Testis (tissue), 2 donors: ENCODE measurements at regions not wholly inside any gene's neighbourhood (a gene's known extent, or its start where the extent isn't known, plus 50 kb on each side); places are given as distances from the start of the nearest gene placed in this dataset.

Experiments used
- DNase-seq: peaks from one replicate; pipeline ENCODE4 v3.0.0-alpha.2; 2019
- H3K27ac ChIP-seq, 2 donors: fragments of 200-600 bp; sonication (generic); one replicate each; pipeline ENCODE4 v1.5.1; 2019
- H3K27me3 ChIP-seq: fragments of 200-600 bp; sonication (generic); one replicate; pipeline ENCODE4 v1.5.1; 2019
- H3K36me3 ChIP-seq: fragments of 200-600 bp; sonication (generic); one replicate; pipeline ENCODE4 v1.5.1; 2017; ENCODE audit warnings: low read depth; ENCODE audit errors: missing control alignments
- H3K4me1 ChIP-seq: fragments of 200-600 bp; sonication (generic); one replicate; pipeline ENCODE4 v1.5.1; 2019
- H3K4me3 ChIP-seq, 2 donors: fragments of 200-600 bp; sonication (generic); one replicate each; pipeline ENCODE4 v1.5.1; 2017 to 2019
- H3K9me3 ChIP-seq: fragments of 200-600 bp; sonication (generic); one replicate; pipeline ENCODE4 v1.5.1; 2017
- CTCF ChIP-seq, 3 experiments: fragments of 450-650 bp in 2 of 3; fragments of 200-600 bp in 1 of 3; sonication (generic) in 1 of 3; IDR thresholded peaks; one replicate each; pipeline ENCODE4 v1.5.1; 2016 to 2019; ENCODE audit warnings: antibody characterized with exemption in 3 of 3, mild to moderate bottlenecking in 2 of 3, moderate library complexity in 1 of 3
- POLR2A ChIP-seq: fragments of 450-650 bp; IDR thresholded peaks from one replicate; pipeline ENCODE4 v1.6.1; 2017; ENCODE audit warnings: antibody characterized with exemption, mild to moderate bottlenecking, moderate library complexity
- whole genome bisulfite sequencing, 2 donors: methylation state at CpG; one replicate each; pipeline ENCODE4 v1.1.5; 2018; 5-methylcytosine and 5-hydroxymethylcytosine counted together
- intact Hi-C: fragments of 100-400 bp; cut with DNase I; formaldehyde crosslinking; loops from one replicate; pipeline ENCODE4 v1.15.1; 2023; ENCODE audit warnings: low total_unique reads

- Histone ChIP-seq H3K27ac (no peak overlapping the region), H3K4me1 (no peaks in the 10 kb centered on the region), H3K4me3 (no peak overlapping the region), H3K36me3 (no peaks in the 10 kb centered on the region), H3K27me3 (no peaks in the 10 kb centered on the region), H3K9me3 (no peaks in the 10 kb centered on the region)
- intact Hi-C loops = no loop called here
- TF ChIP-seq CTCF (IDR thresholded peaks at IDR 0.05) (no peak), POLR2A (no peak)
- no peak for DNase-seq
- WGBS, 2 donors = 93 to 96% methylated on average over 2 of the region's 2 CpGs
Measured at GRCh38 chr17:71334048-71334751, 786.6 kb upstream of the SOX9 start.

- TF ChIP-seq CTCF (IDR thresholded peaks at IDR 0.05) (no peak), POLR2A (no peak)
- Histone ChIP-seq H3K27me3 (no peaks in the 10 kb centered on the region), H3K27ac (no peak overlapping the region), H3K4me1 (no peaks in the 10 kb centered on the region), H3K36me3 (no peaks in the 10 kb centered on the region), H3K9me3 (no peaks in the 10 kb centered on the region), H3K4me3 (no peak overlapping the region)
- intact Hi-C loops = no loop called here
- no peak for DNase-seq
Measured at GRCh38 chr17:71335212-71335611, 785.6 kb upstream of the SOX9 start.

GRCh38 chr17:71337938-71338337 is 782.9 kb upstream of the SOX9 start:
- TF ChIP-seq POLR2A = no peak
- TF ChIP-seq CTCF (IDR thresholded peaks at IDR 0.05) = no peak
- no peaks in the 10 kb centered on the region for H3K4me1 ChIP-seq
- H3K36me3 ChIP-seq = no peaks in the 10 kb centered on the region
- no peaks in the 10 kb centered on the region for H3K27me3 ChIP-seq
- H3K27ac ChIP-seq = no peak overlapping the region
- no peaks in the 10 kb centered on the region for H3K9me3 ChIP-seq
- DNase-seq = no peak
- intact Hi-C loops = no loop called here
- H3K4me3 ChIP-seq = no peak overlapping the region
- 76 to 83% methylated on average over 2 of the region's 2 CpGs for WGBS, 2 donors

- Histone ChIP-seq H3K9me3 (no peaks in the 10 kb centered on the region), H3K27ac (no peak overlapping the region), H3K4me1 (no peaks in the 10 kb centered on the region), H3K4me3 (no peak overlapping the region), H3K27me3 (no peaks in the 10 kb centered on the region), H3K36me3 (no peaks in the 10 kb centered on the region)
- no peak for DNase-seq
- TF ChIP-seq CTCF (IDR thresholded peaks at IDR 0.05) (no peak), POLR2A (no peak)
- intact Hi-C loops = no loop called here
- WGBS, 2 donors = 67 to 78% methylated on average over 5 of the region's 5 CpGs
Measured at GRCh38 chr17:71338396-71338795, 782.4 kb upstream of the SOX9 start.

- no peak for TF ChIP-seq CTCF (IDR thresholded peaks at IDR 0.05)
- TF ChIP-seq POLR2A = no peak
- Histone ChIP-seq H3K27ac (no peak overlapping the region), H3K27me3 (no peaks in the 10 kb centered on the region), H3K4me3 (no peak overlapping the region), H3K4me1 (no peaks in the 10 kb centered on the region), H3K36me3 (no peaks in the 10 kb centered on the region), H3K9me3 (no peaks in the 10 kb centered on the region)
- no peak for DNase-seq
- intact Hi-C loops = no loop called here
- whole genome bisulfite sequencing, 2 donors = 18 to 25% methylated on average over 1 of the region's 1 CpG
Measured at GRCh38 chr17:71339206-71339605, 781.6 kb upstream of the SOX9 start.
